Astrocyte (in vitro differentiated cells and primary cell): ENCODE measurements at regions not wholly inside any gene's neighbourhood (a gene's known extent, or its start where the extent isn't known, plus 50 kb on each side); places are given as distances from the start of the nearest gene placed in this dataset.

Experiments
- CTCF ChIP-seq: IDR thresholded peaks from 2 replicates; pipeline ENCODE4 v1.5.1; 2011; ENCODE audit warnings: low read depth, mild to moderate bottlenecking, inconsistent platforms, low read length, moderate library complexity; ENCODE audit not compliant: insufficient read depth
- EZH2 ChIP-seq: IDR thresholded peaks from 2 replicates; pipeline ENCODE4 v1.6.1; 2012; ENCODE audit warnings: mild to moderate bottlenecking, low read length, inconsistent platforms; ENCODE audit not compliant: insufficient read depth

GRCh38 chr7:145700488-145700887 lies 416.1 kb upstream of the CNTNAP2 start:
- TF ChIP-seq EZH2: no peak
- no peak for TF ChIP-seq CTCF
